ENCODE measurements at regions not wholly inside any gene's neighbourhood (a gene's known extent, or its start where the extent isn't known, plus 50 kb on each side); places are given as distances from the start of the nearest gene placed in this dataset.
"Not testable (repeated sequence)": the region's sequence is repeated elsewhere in the genome, so short reads cannot be mapped to it uniquely, and the experiment has no call there.

DNA sequence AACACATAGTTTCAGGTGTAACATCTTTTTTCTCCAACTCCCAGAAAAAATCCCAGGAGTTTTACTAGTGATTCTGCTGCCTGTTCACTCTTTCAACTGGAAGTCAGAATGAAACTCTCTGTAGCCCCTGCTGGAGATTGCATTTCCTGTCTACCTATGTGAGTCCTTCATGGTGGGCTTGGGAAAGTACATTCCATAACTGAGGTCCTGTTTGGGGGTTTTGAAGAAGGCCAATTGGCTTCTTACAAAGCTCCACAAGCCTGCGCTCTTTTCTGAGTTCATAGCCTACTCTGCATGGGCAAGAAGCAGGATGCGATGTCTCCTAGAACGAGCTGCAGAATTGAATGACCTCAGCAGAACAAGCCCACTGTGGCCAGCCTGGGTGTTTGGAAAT is 86.7 kb downstream of the LYZL2 start:
- DNase-seq (ENCODE audit: extremely low spot score): no peak
- ChIA-PET CTCF (interaction anchor here (1.2 to 6.8 kb wide), 10 partner anchors 10 to 183 kb away, joined by 3 to 41 read pairs (median 8); no protein-coding TSS in a partner anchor), POLR2A (no interaction called here)
- TF ChIP-seq, protein P1, sequence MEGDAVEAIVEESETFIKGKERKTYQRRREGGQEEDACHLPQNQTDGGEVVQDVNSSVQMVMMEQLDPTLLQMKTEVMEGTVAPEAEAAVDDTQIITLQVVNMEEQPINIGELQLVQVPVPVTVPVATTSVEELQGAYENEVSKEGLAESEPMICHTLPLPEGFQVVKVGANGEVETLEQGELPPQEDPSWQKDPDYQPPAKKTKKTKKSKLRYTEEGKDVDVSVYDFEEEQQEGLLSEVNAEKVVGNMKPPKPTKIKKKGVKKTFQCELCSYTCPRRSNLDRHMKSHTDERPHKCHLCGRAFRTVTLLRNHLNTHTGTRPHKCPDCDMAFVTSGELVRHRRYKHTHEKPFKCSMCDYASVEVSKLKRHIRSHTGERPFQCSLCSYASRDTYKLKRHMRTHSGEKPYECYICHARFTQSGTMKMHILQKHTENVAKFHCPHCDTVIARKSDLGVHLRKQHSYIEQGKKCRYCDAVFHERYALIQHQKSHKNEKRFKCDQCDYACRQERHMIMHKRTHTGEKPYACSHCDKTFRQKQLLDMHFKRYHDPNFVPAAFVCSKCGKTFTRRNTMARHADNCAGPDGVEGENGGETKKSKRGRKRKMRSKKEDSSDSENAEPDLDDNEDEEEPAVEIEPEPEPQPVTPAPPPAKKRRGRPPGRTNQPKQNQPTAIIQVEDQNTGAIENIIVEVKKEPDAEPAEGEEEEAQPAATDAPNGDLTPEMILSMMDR (IDR thresholded peaks at IDR 0.05; ENCODE audit: control extremely low read depth, extremely low read depth, low read depth, missing control alignments): no peak

DNA sequence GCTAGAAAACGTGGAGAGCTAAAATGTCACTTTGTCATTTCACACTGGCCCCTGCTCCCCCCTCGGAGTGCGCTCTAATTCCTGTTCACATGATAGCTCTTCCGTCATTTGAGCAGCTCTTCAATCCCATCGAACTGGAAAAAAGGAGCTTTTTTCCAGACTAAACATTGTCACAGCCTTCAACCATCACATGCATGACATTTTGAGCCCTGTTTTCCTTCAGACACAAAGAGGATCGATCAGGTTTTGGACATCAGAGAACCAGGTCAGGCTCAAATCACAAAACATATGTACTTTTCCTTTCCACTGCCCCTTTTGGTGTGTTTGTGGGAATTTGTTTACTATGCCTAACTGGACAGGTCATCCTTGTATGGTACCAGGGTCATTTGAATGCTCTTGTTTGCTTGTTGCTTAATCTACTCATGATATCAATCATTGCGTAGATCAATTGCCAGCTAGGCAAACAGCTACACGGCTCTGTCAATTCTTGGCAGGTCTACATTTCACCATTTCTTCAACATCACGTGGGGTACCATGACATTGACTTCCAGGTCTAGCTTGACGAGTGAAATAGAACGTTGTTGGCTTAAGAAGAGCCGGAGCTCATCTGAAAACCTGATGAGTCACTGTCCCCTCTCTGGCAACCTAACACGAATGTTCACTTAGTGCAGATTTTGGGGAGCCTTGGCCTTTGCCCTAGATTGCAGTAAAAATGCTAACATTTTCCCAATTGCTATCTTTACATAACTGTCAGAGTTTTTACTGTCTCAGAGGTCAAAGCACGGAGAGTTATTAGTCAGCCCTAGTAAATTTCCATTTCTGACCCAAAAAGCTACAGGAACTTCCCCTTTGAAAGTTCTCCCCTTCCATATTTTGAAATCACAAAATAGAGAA is 87.3 kb downstream of the LYZL2 start:
- ChIA-PET POLR2A (no interaction called here), CTCF (interaction anchor here (1.0 to 6.8 kb wide), 11 partner anchors 9 to 150 kb away, joined by 3 to 41 read pairs (median 6); no protein-coding TSS in a partner anchor)
- TF ChIP-seq, protein P1 (IDR thresholded peaks at IDR 0.05; ENCODE audit: control extremely low read depth, extremely low read depth, low read depth, missing control alignments): no peak
- peak; percentile 42 for DNase-seq (ENCODE audit: extremely low spot score)

DNA sequence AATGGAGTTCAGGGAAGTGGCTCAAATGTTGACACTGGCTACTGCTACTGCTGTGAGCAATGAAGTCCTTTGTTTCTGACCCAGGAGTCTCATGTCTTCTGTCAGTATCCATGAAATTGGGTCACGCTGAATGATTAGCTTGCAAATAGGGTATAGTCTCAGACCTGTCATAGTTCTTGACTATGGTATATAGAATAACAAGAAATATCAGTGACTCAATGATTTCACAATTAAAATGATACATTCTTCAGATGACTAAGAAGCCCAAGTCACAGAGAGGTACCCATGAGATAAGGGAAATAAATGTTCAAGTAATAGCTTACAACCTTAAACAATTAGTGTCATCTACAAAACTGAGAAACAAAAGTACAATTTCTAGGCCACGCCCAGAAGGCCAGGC is 89.3 kb downstream of the LYZL2 start:
- DNase-seq (ENCODE audit: extremely low spot score): no peak
- CTCF ChIA-PET: interaction anchor here (0.9 to 6.8 kb wide), 5 partner anchors 7 to 148 kb away, joined by 3 to 41 read pairs (median 5); no protein-coding TSS in a partner anchor

DNA sequence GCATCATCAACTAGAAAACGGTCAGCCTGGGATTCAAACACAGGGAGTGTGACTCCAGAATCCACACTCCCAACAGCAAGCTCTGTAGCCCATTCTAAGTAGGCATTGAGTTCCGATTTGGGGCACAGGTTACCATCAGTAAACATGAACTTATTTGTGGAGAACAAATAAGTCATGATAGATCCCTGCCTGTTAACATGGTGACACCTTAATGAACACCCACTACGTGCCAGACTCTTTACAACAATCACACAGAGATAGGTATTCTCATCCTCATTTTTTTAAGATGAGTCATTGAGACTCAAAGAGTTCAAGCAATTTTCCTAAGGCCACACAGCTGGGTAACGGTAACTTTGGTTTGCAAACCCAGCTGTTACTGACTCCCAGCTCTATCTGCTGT is 91.5 kb downstream of the LYZL2 start:
- POLR2A ChIA-PET: no interaction called here
- DNase-seq (ENCODE audit: extremely low spot score): no peak

More for the DNA sequence above, 89.3 kb downstream of the LYZL2 start:
- TF ChIP-seq, protein P1 (IDR thresholded peaks at IDR 0.05; ENCODE audit: control extremely low read depth, extremely low read depth, low read depth, missing control alignments): no peak
- POLR2A ChIA-PET: no interaction called here

DNA sequence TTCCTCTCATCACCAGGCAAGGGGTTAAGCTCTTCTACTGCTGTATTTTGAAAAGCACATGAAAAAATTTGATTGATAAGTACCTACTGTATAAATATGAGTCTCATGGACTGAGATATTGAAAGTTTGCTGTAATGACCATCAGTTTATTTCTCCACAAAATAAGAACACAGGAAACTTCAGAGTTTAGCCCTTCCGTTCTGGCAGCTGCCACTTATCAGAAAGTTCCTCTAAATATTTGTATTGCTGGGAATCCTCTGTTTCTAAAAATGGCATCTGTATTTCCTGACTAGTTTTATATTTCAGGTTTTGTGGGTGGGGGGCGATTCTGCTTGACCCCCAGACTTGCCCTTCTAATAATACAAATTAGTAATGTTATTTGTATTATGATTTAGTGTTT is 92.0 kb downstream of the LYZL2 start:
- POLR2A ChIA-PET: interaction anchor here (1.0 kb wide), 1 partner anchor 74 kb away, joined by 3 read pairs; no protein-coding TSS in a partner anchor
- TF ChIP-seq, protein P1 (IDR thresholded peaks at IDR 0.05; ENCODE audit: control extremely low read depth, extremely low read depth, low read depth, missing control alignments): no peak
- CTCF ChIA-PET: interaction anchor here (0.9 to 3.1 kb wide), 11 partner anchors 19 to 146 kb away, joined by 3 to 17 read pairs (median 5); no protein-coding TSS in a partner anchor
- DNase-seq (ENCODE audit: extremely low spot score): no peak

More for the DNA sequence above, 91.5 kb downstream of the LYZL2 start:
- CTCF ChIA-PET: interaction anchor here (0.9 to 3.1 kb wide), 8 partner anchors 18 to 146 kb away, joined by 3 to 8 read pairs (median 4); no protein-coding TSS in a partner anchor
- TF ChIP-seq, protein P1 (IDR thresholded peaks at IDR 0.05; ENCODE audit: control extremely low read depth, extremely low read depth, low read depth, missing control alignments): no peak

DNA sequence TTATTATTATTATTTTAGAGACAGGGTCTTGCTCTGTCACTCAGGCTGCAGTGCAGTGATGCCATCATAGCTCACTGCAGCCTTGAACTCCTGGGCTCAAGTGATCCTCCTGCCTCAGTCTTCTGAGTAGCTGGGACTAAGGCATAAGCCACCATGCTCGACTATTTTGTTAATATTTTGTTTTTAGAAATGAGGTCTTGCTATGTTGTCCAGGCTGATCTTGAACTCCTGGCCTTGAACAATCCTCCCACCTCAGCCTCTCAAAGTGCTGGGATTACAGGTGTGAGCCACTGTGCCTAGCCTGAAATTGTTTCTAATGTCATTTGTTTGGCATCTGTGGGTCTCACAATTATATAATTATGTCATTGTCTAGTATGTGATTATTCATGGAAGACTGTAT is 92.4 kb downstream of the LYZL2 start:
- ChIA-PET CTCF (interaction anchor here (0.9 to 3.1 kb wide), 17 partner anchors 12 to 145 kb away, joined by 3 to 17 read pairs (median 5); no protein-coding TSS in a partner anchor), POLR2A (interaction anchor here (1.0 kb wide), 1 partner anchor 73 kb away, joined by 3 read pairs; no protein-coding TSS in a partner anchor)
- DNase-seq (ENCODE audit: extremely low spot score): not testable (repeated sequence)
